BLaER1 (cell line): ENCODE measurements at regions not wholly inside any gene's neighbourhood (a gene's known extent, or its start where the extent isn't known, plus 50 kb on each side); places are given as distances from the start of the nearest gene placed in this dataset.
"Not testable (repeated sequence)": the region's sequence is repeated elsewhere in the genome, so short reads cannot be mapped to it uniquely, and the experiment has no call there.

Experiments used
- H3K27ac ChIP-seq: shearing (Covaris generic); formaldehyde crosslinking; 2 replicates; pipeline ENCODE4 v1.8.1; 2022
- H3K27me3 ChIP-seq: shearing (Covaris generic); formaldehyde crosslinking; 2 replicates; pipeline ENCODE4 v1.8.1; 2022
- H3K36me3 ChIP-seq: shearing (Covaris generic); formaldehyde crosslinking; 2 replicates; pipeline ENCODE4 v1.8.1; 2022
- H3K4me1 ChIP-seq: shearing (Covaris generic); formaldehyde crosslinking; 2 replicates; pipeline ENCODE4 v1.8.1; 2022
- H3K4me2 ChIP-seq: shearing (Covaris generic); formaldehyde crosslinking; 2 replicates; pipeline ENCODE4 v1.8.1; 2022
- H3K4me3 ChIP-seq: shearing (Covaris generic); formaldehyde crosslinking; 2 replicates; pipeline ENCODE4 v1.8.1; 2022
- H3K9ac ChIP-seq: shearing (Covaris generic); formaldehyde crosslinking; 2 replicates; pipeline ENCODE4 v1.8.1; 2022
- H3K9me3 ChIP-seq: shearing (Covaris generic); formaldehyde crosslinking; 2 replicates; pipeline ENCODE4 v1.8.1; 2022
- H4K20me1 ChIP-seq: shearing (Covaris generic); formaldehyde crosslinking; 2 replicates; pipeline ENCODE4 v1.8.1; 2022
- Cebpa-rat ChIP-seq: shearing (Covaris generic); IDR thresholded peaks from 2 replicates; pipeline ENCODE4 v1.8.1; 2022

GRCh38 chr6:6942091-6942490 is 165.7 kb upstream of the RREB1 start:
- Histone ChIP-seq H3K36me3 (no peaks in the 10 kb centered on the region), H3K4me3 (no peak overlapping the region), H3K9me3 (no peaks in the 10 kb centered on the region), H3K27me3 (no peaks in the 10 kb centered on the region), H4K20me1 (no peaks in the 10 kb centered on the region), H3K4me1 (peaks cover 21% of the 10 kb centered on the region), H3K27ac (0 out of 2 replicates have a peak overlapping the region, but pooled peaks have one; percentile 50), H3K4me2 (peak overlapping the region; percentile 73), H3K9ac (no peak overlapping the region)
- TF ChIP-seq Cebpa-rat, result no peak

- Histone ChIP-seq H3K9ac (no peak overlapping the region; the same call in 1 of the 2 replicates), H3K4me1 (peaks cover 21% of the 10 kb centered on the region), H3K9me3 (no peaks in the 10 kb centered on the region), H3K27me3 (no peaks in the 10 kb centered on the region), H3K4me2 (peak overlapping the region; percentile 73), H3K4me3 (0 out of 2 replicates have a peak overlapping the region, but pooled peaks have one; percentile 8), H3K27ac (peak overlapping the region; percentile 50), H3K36me3 (no peaks in the 10 kb centered on the region), H4K20me1 (no peaks in the 10 kb centered on the region)
- no peak for TF ChIP-seq Cebpa-rat
These were observed 164.9 kb upstream of the RREB1 start for GRCh38 chr6:6942831-6943230.

- no peaks in the 10 kb centered on the region for H4K20me1 ChIP-seq
- peak overlapping the region; percentile 50; the same call in 1 of the 2 replicates for H3K27ac ChIP-seq
- no peaks in the 10 kb centered on the region for H3K36me3 ChIP-seq
- TF ChIP-seq Cebpa-rat, result no peak
- H3K9ac ChIP-seq, result no peak overlapping the region
- peak overlapping the region; percentile 73 for H3K4me2 ChIP-seq
- H3K4me3 ChIP-seq, result no peak overlapping the region
- H3K4me1 ChIP-seq, result peaks cover 21% of the 10 kb centered on the region
- H3K9me3 ChIP-seq, result no peaks in the 10 kb centered on the region
- H3K27me3 ChIP-seq, result no peaks in the 10 kb centered on the region
These were observed 164.3 kb upstream of the RREB1 start for GRCh38 chr6:6943421-6943820.

GRCh38 chr6:6946206-6947155 is 161.3 kb upstream of the RREB1 start:
- peaks cover 21% of the 10 kb centered on the region for H3K4me1 ChIP-seq

GRCh38 chr6:6950373-6951145 is 157.2 kb upstream of the RREB1 start:
- peaks cover 33% of the 10 kb centered on the region for H3K9me3 ChIP-seq
- H3K27me3 ChIP-seq, result no peaks in the 10 kb centered on the region
- no peaks in the 10 kb centered on the region for H3K4me1 ChIP-seq
- TF ChIP-seq Cebpa-rat, result no peak
- no peak overlapping the region for H3K27ac ChIP-seq
- no peak overlapping the region for H3K4me3 ChIP-seq
- no peaks in the 10 kb centered on the region for H4K20me1 ChIP-seq
- H3K36me3 ChIP-seq, result no peaks in the 10 kb centered on the region
- no peak overlapping the region for H3K9ac ChIP-seq
- no peak overlapping the region for H3K4me2 ChIP-seq

More at GRCh38 chr6:6946206-6947155, 161.3 kb upstream of the RREB1 start:
- Histone ChIP-seq H3K9me3 (peaks cover 14% of the 10 kb centered on the region), H3K4me2 (no peak overlapping the region), H3K9ac (no peak overlapping the region), H3K36me3 (no peaks in the 10 kb centered on the region), H3K27me3 (no peaks in the 10 kb centered on the region), H3K4me3 (no peak overlapping the region), H4K20me1 (no peaks in the 10 kb centered on the region), H3K27ac (no peak overlapping the region)
- TF ChIP-seq Cebpa-rat, result no peak

- Histone ChIP-seq H3K27me3 (no peaks in the 10 kb centered on the region), H3K4me2 (no peak overlapping the region)
These were observed 156.4 kb upstream of the RREB1 start for GRCh38 chr6:6951355-6951754.

GRCh38 chr6:6952484-6952883 is 155.3 kb upstream of the RREB1 start:
- Histone ChIP-seq H3K4me1 (no peaks in the 10 kb centered on the region), H3K9ac (no peak overlapping the region), H3K27me3 (no peaks in the 10 kb centered on the region), H3K4me2 (no peak overlapping the region), H3K9me3 (peaks cover 33% of the 10 kb centered on the region), H3K36me3 (no peaks in the 10 kb centered on the region), H3K4me3 (no peak overlapping the region), H4K20me1 (no peaks in the 10 kb centered on the region), H3K27ac (no peak overlapping the region)
- TF ChIP-seq Cebpa-rat, result no peak

More at GRCh38 chr6:6951355-6951754, 156.4 kb upstream of the RREB1 start:
- Histone ChIP-seq H3K9ac (no peak overlapping the region), H3K27ac (no peak overlapping the region), H3K4me1 (no peaks in the 10 kb centered on the region), H3K36me3 (no peaks in the 10 kb centered on the region), H4K20me1 (no peaks in the 10 kb centered on the region), H3K4me3 (no peak overlapping the region), H3K9me3 (peaks cover 33% of the 10 kb centered on the region)
- TF ChIP-seq Cebpa-rat, result no peak

GRCh38 chr6:6952927-6953326 is 154.8 kb upstream of the RREB1 start:
- not testable (repeated sequence) for H3K4me3 ChIP-seq, H3K4me1 ChIP-seq, H3K27me3 ChIP-seq, H4K20me1 ChIP-seq, H3K4me2 ChIP-seq, H3K27ac ChIP-seq, H3K9ac ChIP-seq, H3K36me3 ChIP-seq
- H3K9me3 ChIP-seq, result peaks cover 33% of the 10 kb centered on the region

GRCh38 chr6:6960571-6961251 is 147.1 kb upstream of the RREB1 start:
- no peak overlapping the region for H3K4me2 ChIP-seq
- no peaks in the 10 kb centered on the region for H4K20me1 ChIP-seq
- H3K4me1 ChIP-seq, result no peaks in the 10 kb centered on the region
- no peaks in the 10 kb centered on the region for H3K9me3 ChIP-seq
- no peaks in the 10 kb centered on the region for H3K36me3 ChIP-seq
- TF ChIP-seq Cebpa-rat, result no peak
- H3K27me3 ChIP-seq, result no peaks in the 10 kb centered on the region
- H3K9ac ChIP-seq, result no peak overlapping the region
- no peak overlapping the region for H3K4me3 ChIP-seq
- H3K27ac ChIP-seq, result no peak overlapping the region
